Fibroblast of pulmonary artery (primary cell): ENCODE measurements at regions not wholly inside any gene's neighbourhood (a gene's known extent, or its start where the extent isn't known, plus 50 kb on each side); places are given as distances from the start of the nearest gene placed in this dataset.

ENCODE experiments used
- DNase-seq: peaks from one replicate; pipeline ENCODE4 v3.0.0-alpha.2; 2010; ENCODE audit warnings: low read depth
- H3K4me3 ChIP-seq: replicated peaks from 2 replicates; pipeline ENCODE4 v1.5.1; 2011; ENCODE audit warnings: low read depth, mild to moderate bottlenecking, control low read depth, low read length, moderate library complexity
- CTCF ChIP-seq: IDR thresholded peaks from 2 replicates; pipeline ENCODE4 v1.5.1; 2011; ENCODE audit warnings: mild to moderate bottlenecking, control low read depth, low read length, inconsistent platforms; ENCODE audit errors: missing control alignments

DNA sequence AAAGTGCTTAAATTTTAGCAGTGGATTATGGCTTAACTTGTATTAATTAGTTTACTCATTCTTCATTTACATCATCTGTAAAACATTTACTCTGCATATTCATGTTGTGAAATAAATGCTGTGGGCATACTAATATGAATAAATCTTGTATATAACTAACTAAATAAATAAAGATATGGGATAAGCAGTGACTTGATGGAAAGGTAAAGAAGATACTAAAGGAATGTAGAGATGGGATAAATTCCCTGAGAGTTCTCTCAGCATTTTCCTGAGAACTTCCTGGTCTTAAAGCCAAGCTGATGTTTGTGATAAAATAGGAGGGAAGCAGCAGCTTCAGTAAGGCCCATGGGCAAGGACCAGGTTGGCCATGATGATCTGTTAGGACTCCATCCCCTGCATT is 652.1 kb downstream of the RNF144B start:
- no peak for TF ChIP-seq CTCF
- DNase-seq, result no peak
- no peak overlapping the region for H3K4me3 ChIP-seq

- H3K4me3 ChIP-seq, result no peak overlapping the region
- no peak for DNase-seq
- no peak for TF ChIP-seq CTCF
These were observed 654.8 kb downstream of the RNF144B start for GRCh38 chr6:19041906-19042305.

DNA sequence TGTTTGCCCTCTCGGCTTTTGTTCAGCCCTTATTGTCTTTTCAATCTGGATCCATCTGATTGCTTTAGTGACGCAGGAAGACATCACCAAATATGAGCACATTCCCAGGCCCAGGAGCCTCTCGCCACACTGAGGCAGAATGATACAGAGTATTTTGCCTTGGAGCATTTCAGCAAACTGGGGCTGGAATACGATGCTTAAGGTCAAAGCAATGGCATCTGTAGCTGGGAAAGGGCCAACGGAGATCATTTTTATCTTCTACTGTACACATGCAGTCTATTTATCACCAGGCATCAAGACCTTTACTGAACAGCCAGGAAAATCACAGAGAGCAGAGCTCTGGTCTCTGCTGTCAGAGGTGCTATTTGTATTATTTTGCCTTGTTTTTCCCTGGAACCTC is 655.3 kb downstream of the RNF144B start:
- no peak for DNase-seq
- no peak overlapping the region for H3K4me3 ChIP-seq
- no peak for TF ChIP-seq CTCF

GRCh38 chr6:19050765-19051164 is 663.6 kb downstream of the RNF144B start:
- no peak overlapping the region for H3K4me3 ChIP-seq
- DNase-seq, result no peak
- TF ChIP-seq CTCF, result no peak

- peak; percentile 33 for DNase-seq
- no peak overlapping the region for H3K4me3 ChIP-seq
- TF ChIP-seq CTCF, result no peak
These were observed 665.1 kb downstream of the RNF144B start for GRCh38 chr6:19052219-19052618.

- no peak for TF ChIP-seq CTCF
- DNase-seq, result no peak
These were observed 672.0 kb downstream of the RNF144B start for GRCh38 chr6:19059102-19059501.

GRCh38 chr6:19067165-19067564 is 680.0 kb downstream of the RNF144B start:
- no peak for DNase-seq
- no peak for TF ChIP-seq CTCF
- H3K4me3 ChIP-seq, result no peak overlapping the region

More at GRCh38 chr6:19059102-19059501, 672.0 kb downstream of the RNF144B start:
- no peak overlapping the region for H3K4me3 ChIP-seq
